Osteoblast (primary cell): ENCODE measurements at regions not wholly inside any gene's neighbourhood (a gene's known extent, or its start where the extent isn't known, plus 50 kb on each side); places are given as distances from the start of the nearest gene placed in this dataset.
A peak's percentile ranks its signal among the peaks of the same experiment; 100 is the strongest.

Experiments used
- DNase-seq: peaks from one replicate; pipeline ENCODE4 v3.0.0; 2011; ENCODE audit warnings: low spot score, mixed read lengths; ENCODE audit not compliant: insufficient read length; ENCODE audit errors: missing footprints
- H2AFZ ChIP-seq: 2 replicates; pipeline ENCODE4 v1.6.0; 2011; ENCODE audit warnings: mild to moderate bottlenecking, low read length
- H3K27ac ChIP-seq: 2 replicates; pipeline ENCODE4 v1.5.1; 2011; ENCODE audit warnings: mild to moderate bottlenecking, low read depth, low read length, moderate library complexity
- H3K27me3 ChIP-seq: 2 replicates; pipeline ENCODE4 v1.6.0; 2012; ENCODE audit warnings: mild to moderate bottlenecking, control low read depth, inconsistent platforms, low read length, moderate library complexity; ENCODE audit not compliant: insufficient read depth
- H3K36me3 ChIP-seq: 2 replicates; pipeline ENCODE4 v1.5.1; 2011; ENCODE audit warnings: mild to moderate bottlenecking, low read length, control low read depth, moderate library complexity; ENCODE audit not compliant: insufficient read depth
- H3K4me1 ChIP-seq: 2 replicates; pipeline ENCODE4 v1.5.1; 2011; ENCODE audit warnings: mild to moderate bottlenecking, low read length, control low read depth, moderate library complexity; ENCODE audit not compliant: insufficient read depth
- H3K4me2 ChIP-seq: 2 replicates; pipeline ENCODE4 v1.6.0; 2011; ENCODE audit warnings: mild to moderate bottlenecking, low read length; ENCODE audit not compliant: insufficient read depth
- H3K4me3 ChIP-seq: fragments of 200-600 bp; sonication (generic); 3 replicates; pipeline ENCODE4 v1.5.1; 2012; ENCODE audit warnings: mild to moderate bottlenecking, low read length, inconsistent platforms; ENCODE audit not compliant: insufficient read depth
- H3K79me2 ChIP-seq: 2 replicates; pipeline ENCODE4 v1.6.0; 2012; ENCODE audit warnings: mild to moderate bottlenecking, low read length, control low read depth, inconsistent platforms; ENCODE audit not compliant: insufficient read depth
- H3K9me3 ChIP-seq: 2 replicates; pipeline ENCODE4 v1.5.1; 2011; ENCODE audit warnings: low read depth, low read length, control low read depth
- H4K20me1 ChIP-seq: 2 replicates; pipeline ENCODE4 v1.6.0; 2012; ENCODE audit warnings: mild to moderate bottlenecking, low read length, control low read depth; ENCODE audit not compliant: insufficient read depth
- TF ChIP-seq, protein P1 (sequence below): IDR thresholded peaks from 2 replicates; pipeline ENCODE4 v1.5.1; 2011; ENCODE audit warnings: mild to moderate bottlenecking, low read depth, low read length, moderate library complexity; ENCODE audit errors: extremely low read depth

GRCh38 chr20:7490288-7490687 is 450.0 kb downstream of the HAO1 start:
- H2AFZ ChIP-seq = no peak overlapping the region
- no peaks in the 10 kb centered on the region for H4K20me1 ChIP-seq
- H3K9me3 ChIP-seq = no peaks in the 10 kb centered on the region
- H3K27ac ChIP-seq = no peak overlapping the region
- no peak overlapping the region for H3K4me2 ChIP-seq
- DNase-seq = no peak
- H3K79me2 ChIP-seq = no peaks in the 10 kb centered on the region
- no peak overlapping the region for H3K4me3 ChIP-seq
- H3K27me3 ChIP-seq = no peaks in the 10 kb centered on the region
- H3K4me1 ChIP-seq = no peaks in the 10 kb centered on the region
- no peaks in the 10 kb centered on the region for H3K36me3 ChIP-seq
- TF ChIP-seq, protein P1, sequence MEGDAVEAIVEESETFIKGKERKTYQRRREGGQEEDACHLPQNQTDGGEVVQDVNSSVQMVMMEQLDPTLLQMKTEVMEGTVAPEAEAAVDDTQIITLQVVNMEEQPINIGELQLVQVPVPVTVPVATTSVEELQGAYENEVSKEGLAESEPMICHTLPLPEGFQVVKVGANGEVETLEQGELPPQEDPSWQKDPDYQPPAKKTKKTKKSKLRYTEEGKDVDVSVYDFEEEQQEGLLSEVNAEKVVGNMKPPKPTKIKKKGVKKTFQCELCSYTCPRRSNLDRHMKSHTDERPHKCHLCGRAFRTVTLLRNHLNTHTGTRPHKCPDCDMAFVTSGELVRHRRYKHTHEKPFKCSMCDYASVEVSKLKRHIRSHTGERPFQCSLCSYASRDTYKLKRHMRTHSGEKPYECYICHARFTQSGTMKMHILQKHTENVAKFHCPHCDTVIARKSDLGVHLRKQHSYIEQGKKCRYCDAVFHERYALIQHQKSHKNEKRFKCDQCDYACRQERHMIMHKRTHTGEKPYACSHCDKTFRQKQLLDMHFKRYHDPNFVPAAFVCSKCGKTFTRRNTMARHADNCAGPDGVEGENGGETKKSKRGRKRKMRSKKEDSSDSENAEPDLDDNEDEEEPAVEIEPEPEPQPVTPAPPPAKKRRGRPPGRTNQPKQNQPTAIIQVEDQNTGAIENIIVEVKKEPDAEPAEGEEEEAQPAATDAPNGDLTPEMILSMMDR = no peak

- no peaks in the 10 kb centered on the region for H3K4me1 ChIP-seq
- H2AFZ ChIP-seq = no peak overlapping the region
- no peaks in the 10 kb centered on the region for H4K20me1 ChIP-seq
- no peak overlapping the region for H3K4me3 ChIP-seq
- no peak overlapping the region for H3K4me2 ChIP-seq
- no peak overlapping the region for H3K27ac ChIP-seq
- no peak for DNase-seq
- no peaks in the 10 kb centered on the region for H3K9me3 ChIP-seq
- no peaks in the 10 kb centered on the region for H3K79me2 ChIP-seq
- H3K36me3 ChIP-seq = no peaks in the 10 kb centered on the region
- H3K27me3 ChIP-seq = no peaks in the 10 kb centered on the region
- TF ChIP-seq, protein P1 = no peak
These were observed 448.0 kb downstream of the HAO1 start for GRCh38 chr20:7492257-7492656.

GRCh38 chr20:7493311-7493710 is 446.9 kb downstream of the HAO1 start:
- no peaks in the 10 kb centered on the region for H3K27me3 ChIP-seq
- H3K27ac ChIP-seq = no peak overlapping the region
- H2AFZ ChIP-seq = no peak overlapping the region
- no peak overlapping the region for H3K4me3 ChIP-seq
- TF ChIP-seq, protein P1 = no peak
- no peak overlapping the region for H3K4me2 ChIP-seq
- H3K4me1 ChIP-seq = no peaks in the 10 kb centered on the region
- no peaks in the 10 kb centered on the region for H3K79me2 ChIP-seq
- no peak for DNase-seq
- no peaks in the 10 kb centered on the region for H3K9me3 ChIP-seq
- no peaks in the 10 kb centered on the region for H3K36me3 ChIP-seq
- H4K20me1 ChIP-seq = no peaks in the 10 kb centered on the region

DNA sequence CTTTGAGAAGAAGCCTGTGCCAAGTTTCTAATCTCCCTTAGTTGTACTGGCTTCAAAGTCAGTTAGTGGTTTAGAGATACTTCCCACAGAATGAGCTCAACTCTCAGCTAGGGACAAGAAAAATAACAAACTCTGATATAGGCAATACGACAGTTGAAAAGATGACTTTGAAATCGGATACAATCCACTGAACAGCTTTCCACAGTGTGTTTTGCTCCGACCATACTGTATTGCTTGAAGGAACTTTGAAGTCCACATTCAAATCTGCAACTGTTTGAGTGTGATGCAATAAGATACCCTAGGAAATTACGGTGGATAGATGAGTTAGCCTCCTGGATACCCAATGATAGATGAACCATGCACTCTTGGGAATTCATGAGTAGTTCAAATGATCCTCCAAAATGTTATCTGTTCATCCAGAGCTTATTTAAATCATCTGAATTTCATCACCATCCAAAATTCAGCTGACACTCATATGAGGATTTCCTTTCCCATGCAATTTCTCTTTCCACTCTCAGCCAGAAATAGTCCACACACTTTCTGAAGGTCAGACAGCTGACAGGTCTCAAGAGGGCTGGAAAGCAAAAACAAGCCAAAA is 443.8 kb downstream of the HAO1 start:
- no peak overlapping the region for H2AFZ ChIP-seq
- no peaks in the 10 kb centered on the region for H3K79me2 ChIP-seq
- H3K36me3 ChIP-seq = no peaks in the 10 kb centered on the region
- peak; percentile 59 for DNase-seq
- no peaks in the 10 kb centered on the region for H3K4me1 ChIP-seq
- TF ChIP-seq, protein P1 = no peak
- no peak overlapping the region for H3K4me2 ChIP-seq
- H3K27ac ChIP-seq = no peak overlapping the region
- no peaks in the 10 kb centered on the region for H3K9me3 ChIP-seq
- H3K27me3 ChIP-seq = no peaks in the 10 kb centered on the region
- H4K20me1 ChIP-seq = no peaks in the 10 kb centered on the region
- H3K4me3 ChIP-seq = no peak overlapping the region
